Activated CD8-positive, alpha-beta memory T cell treated with anti-CD3 and anti-CD28 coated beads, Interleukin-2, amount 50 U/mL, for 48 hours (primary cell): ENCODE measurements at regions not wholly inside any gene's neighbourhood (a gene's known extent, or its start where the extent isn't known, plus 50 kb on each side); places are given as distances from the start of the nearest gene placed in this dataset.

ENCODE experiments used
- DNase-seq: peaks from one replicate; pipeline ENCODE4 v3.0.0-alpha.2; 2020

GRCh38 chr2:34492561-34493455, 893.7 kb upstream of the FAM98A start:
- DNase-seq: no peak

GRCh38 chr2:34486965-34487364, 887.9 kb upstream of the FAM98A start:
- no peak for DNase-seq

GRCh38 chr2:34481542-34481941, 882.4 kb upstream of the FAM98A start:
- no peak for DNase-seq

- DNase-seq: no peak
Observed at GRCh38 chr2:34480366-34480765, 881.3 kb upstream of the FAM98A start.

GRCh38 chr2:34475156-34475555, 876.1 kb upstream of the FAM98A start:
- DNase-seq: no peak

GRCh38 chr2:34474646-34475045, 875.5 kb upstream of the FAM98A start:
- no peak for DNase-seq

- DNase-seq: no peak
Observed at GRCh38 chr2:34447097-34447496, 848.0 kb upstream of the FAM98A start.

GRCh38 chr2:34423301-34423700, 824.2 kb upstream of the FAM98A start:
- DNase-seq: no peak

- DNase-seq: no peak
Observed at GRCh38 chr2:34419856-34420255, 820.8 kb upstream of the FAM98A start.

- DNase-seq: no peak
Observed at GRCh38 chr2:34416856-34417255, 817.8 kb upstream of the FAM98A start.

GRCh38 chr2:34414856-34415255, 815.8 kb upstream of the FAM98A start:
- no peak for DNase-seq

- DNase-seq: no peak
Observed at GRCh38 chr2:34408100-34408499, 809.0 kb upstream of the FAM98A start.

- DNase-seq: no peak
Observed at GRCh38 chr2:34403512-34403911, 804.4 kb upstream of the FAM98A start.

- DNase-seq: no peak
Observed at GRCh38 chr2:34402376-34402775, 803.3 kb upstream of the FAM98A start.

- no peak for DNase-seq
Observed at GRCh38 chr2:34401186-34401585, 802.1 kb upstream of the FAM98A start.

- DNase-seq: no peak
Observed at GRCh38 chr2:34388446-34388845, 789.3 kb upstream of the FAM98A start.

- no peak for DNase-seq
Observed at GRCh38 chr2:34387536-34387935, 788.4 kb upstream of the FAM98A start.

GRCh38 chr2:34379586-34379985, 780.5 kb upstream of the FAM98A start:
- DNase-seq: no peak

- no peak for DNase-seq
Observed at GRCh38 chr2:34373586-34374233, 774.6 kb upstream of the FAM98A start.

GRCh38 chr2:34372967-34373366, 773.9 kb upstream of the FAM98A start:
- DNase-seq: no peak

GRCh38 chr2:34371711-34372110, 772.6 kb upstream of the FAM98A start:
- DNase-seq: no peak

GRCh38 chr2:34368304-34368703, 769.2 kb upstream of the FAM98A start:
- no peak for DNase-seq

GRCh38 chr2:34365932-34366331, 766.8 kb upstream of the FAM98A start:
- DNase-seq: no peak

GRCh38 chr2:34365512-34365911, 766.4 kb upstream of the FAM98A start:
- no peak for DNase-seq
